ENCODE measurements at regions not wholly inside any gene's neighbourhood (a gene's known extent, or its start where the extent isn't known, plus 50 kb on each side); places are given as distances from the start of the nearest gene placed in this dataset.

DNA sequence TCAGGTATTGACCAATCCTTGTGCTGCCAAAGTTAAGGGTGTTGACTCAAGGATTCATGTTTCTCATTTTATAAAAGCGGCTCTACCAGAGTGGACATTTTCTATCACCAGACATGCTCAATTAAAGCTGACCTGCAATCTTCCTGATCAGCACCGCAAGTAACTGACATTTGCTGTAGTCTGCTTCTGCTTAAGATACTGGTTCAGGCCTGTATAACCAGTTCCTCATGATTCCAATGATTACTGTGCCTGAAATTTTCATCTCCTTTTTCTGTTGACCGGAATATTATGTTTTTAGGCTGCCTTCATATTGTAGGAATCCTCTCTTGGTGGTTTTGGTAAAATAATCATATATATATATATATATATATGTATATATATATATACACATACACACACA lies 160.2 kb upstream of the SPIN4 start:
- 85 to 93% methylated on average over 3 of the region's 3 CpGs for WGBS, 2 donors
- H3K27me3 ChIP-seq, result no peaks in the 10 kb centered on the region
- TF ChIP-seq POLR2A (IDR thresholded peaks at IDR 0.05), result no peak
- TF ChIP-seq, protein P1, sequence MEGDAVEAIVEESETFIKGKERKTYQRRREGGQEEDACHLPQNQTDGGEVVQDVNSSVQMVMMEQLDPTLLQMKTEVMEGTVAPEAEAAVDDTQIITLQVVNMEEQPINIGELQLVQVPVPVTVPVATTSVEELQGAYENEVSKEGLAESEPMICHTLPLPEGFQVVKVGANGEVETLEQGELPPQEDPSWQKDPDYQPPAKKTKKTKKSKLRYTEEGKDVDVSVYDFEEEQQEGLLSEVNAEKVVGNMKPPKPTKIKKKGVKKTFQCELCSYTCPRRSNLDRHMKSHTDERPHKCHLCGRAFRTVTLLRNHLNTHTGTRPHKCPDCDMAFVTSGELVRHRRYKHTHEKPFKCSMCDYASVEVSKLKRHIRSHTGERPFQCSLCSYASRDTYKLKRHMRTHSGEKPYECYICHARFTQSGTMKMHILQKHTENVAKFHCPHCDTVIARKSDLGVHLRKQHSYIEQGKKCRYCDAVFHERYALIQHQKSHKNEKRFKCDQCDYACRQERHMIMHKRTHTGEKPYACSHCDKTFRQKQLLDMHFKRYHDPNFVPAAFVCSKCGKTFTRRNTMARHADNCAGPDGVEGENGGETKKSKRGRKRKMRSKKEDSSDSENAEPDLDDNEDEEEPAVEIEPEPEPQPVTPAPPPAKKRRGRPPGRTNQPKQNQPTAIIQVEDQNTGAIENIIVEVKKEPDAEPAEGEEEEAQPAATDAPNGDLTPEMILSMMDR (IDR thresholded peaks at IDR 0.05), result no peak
- intact Hi-C loops (cut with DNase I; ENCODE audit: low total_unique reads), result no loop called here
- no peak overlapping the region for H3K4me3 ChIP-seq
- DNase-seq, result no peak
- no peaks in the 10 kb centered on the region for H3K9me3 ChIP-seq
- no peak overlapping the region for H3K27ac ChIP-seq
- peaks cover 6% of the 10 kb centered on the region for H3K4me1 ChIP-seq
- H3K36me3 ChIP-seq (ENCODE audit: low read depth, missing control alignments), result no peaks in the 10 kb centered on the region

DNA sequence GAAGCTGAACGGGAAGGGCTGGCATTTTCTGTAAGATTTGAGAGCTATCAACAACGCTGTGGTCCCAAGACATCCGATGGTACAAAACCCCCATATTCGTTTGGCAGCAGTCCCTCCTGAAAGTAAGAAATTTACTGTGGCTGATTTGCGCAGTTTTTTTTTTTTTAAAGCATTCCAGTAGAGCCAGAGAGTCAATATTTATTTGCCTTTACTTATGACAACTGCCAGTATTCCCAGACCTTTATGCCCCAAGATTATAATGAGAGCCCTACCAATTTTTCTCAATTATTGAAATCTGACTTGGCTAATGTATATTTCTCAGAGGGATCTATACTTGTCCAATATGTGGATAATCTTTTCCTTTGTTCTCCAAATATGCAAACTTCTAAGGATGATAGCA lies 157.5 kb upstream of the SPIN4 start:
- Histone ChIP-seq H3K36me3 (ENCODE audit: low read depth, missing control alignments) (no peaks in the 10 kb centered on the region), H3K4me3 (no peak overlapping the region), H3K9me3 (no peaks in the 10 kb centered on the region), H3K27ac (no peak overlapping the region), H3K27me3 (no peaks in the 10 kb centered on the region), H3K4me1 (no peaks in the 10 kb centered on the region)
- DNase-seq, result no peak
- 51 to 80% methylated on average over 5 of the region's 5 CpGs for WGBS, 2 donors
- intact Hi-C loops (cut with DNase I; ENCODE audit: low total_unique reads), result no loop called here
- TF ChIP-seq, protein P1 (IDR thresholded peaks at IDR 0.05), result no peak
- TF ChIP-seq POLR2A (IDR thresholded peaks at IDR 0.05), result no peak

GRCh38 chrX:63506320-63506719 lies 155.2 kb upstream of the SPIN4 start:
- intact Hi-C loops (cut with DNase I; ENCODE audit: low total_unique reads), result no loop called here
- no peak overlapping the region for H3K27ac ChIP-seq
- 75 to 100% methylated on average over 1 of the region's 1 CpG for WGBS, 2 donors
- no peaks in the 10 kb centered on the region for H3K27me3 ChIP-seq
- H3K4me3 ChIP-seq, result no peak overlapping the region
- TF ChIP-seq, protein P1 (IDR thresholded peaks at IDR 0.05), result no peak
- no peak for TF ChIP-seq POLR2A (IDR thresholded peaks at IDR 0.05)
- no peaks in the 10 kb centered on the region for H3K36me3 ChIP-seq (ENCODE audit: low read depth, missing control alignments)
- H3K9me3 ChIP-seq, result no peaks in the 10 kb centered on the region
- no peaks in the 10 kb centered on the region for H3K4me1 ChIP-seq
- DNase-seq, result no peak

- no peak for DNase-seq
- WGBS, 2 donors, result 6 to 38% methylated on average over 1 of the region's 1 CpG
- intact Hi-C loops (cut with DNase I; ENCODE audit: low total_unique reads), result no loop called here
These were observed 152.4 kb upstream of the SPIN4 start for GRCh38 chrX:63503541-63503940.

More at GRCh38 chrX:63503541-63503940, 152.4 kb upstream of the SPIN4 start:
- Histone ChIP-seq H3K27ac (no peak overlapping the region), H3K27me3 (no peaks in the 10 kb centered on the region), H3K4me3 (no peak overlapping the region), H3K36me3 (ENCODE audit: low read depth, missing control alignments) (no peaks in the 10 kb centered on the region), H3K9me3 (no peaks in the 10 kb centered on the region), H3K4me1 (no peaks in the 10 kb centered on the region)
- TF ChIP-seq POLR2A (IDR thresholded peaks at IDR 0.05), result no peak
- TF ChIP-seq, protein P1 (IDR thresholded peaks at IDR 0.05), result no peak
